Globus pallidus (tissue), 1 donor: ENCODE measurements at regions not wholly inside any gene's neighbourhood (a gene's known extent, or its start where the extent isn't known, plus 50 kb on each side); places are given as distances from the start of the nearest gene placed in this dataset.
"Not testable (repeated sequence)": the region's sequence is repeated elsewhere in the genome, so short reads cannot be mapped to it uniquely, and the experiment has no call there.

Experiments used
- DNase-seq: peaks from one replicate; pipeline ENCODE4 v3.0.0-alpha.2; 2015; ENCODE audit warnings: low spot score

DNA sequence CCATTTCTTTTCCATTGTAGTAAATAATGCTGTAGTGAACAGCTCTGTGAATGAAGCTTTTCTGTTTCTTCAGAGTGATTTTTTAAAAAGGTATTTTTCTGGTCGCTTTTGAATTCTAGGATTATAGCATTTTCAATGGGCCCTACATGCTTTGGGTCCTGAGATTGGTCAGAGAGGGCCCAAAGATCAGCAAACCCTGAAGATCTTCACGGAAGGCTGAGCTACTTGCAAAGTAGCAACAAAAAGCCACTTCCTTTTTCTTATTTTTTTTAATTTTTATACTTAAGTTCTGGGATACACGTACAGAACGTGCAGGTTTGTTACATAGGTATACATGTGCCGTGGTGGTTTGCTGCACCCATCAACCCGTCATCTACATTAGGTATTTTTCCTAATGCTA, 200.5 kb downstream of the FAT3 start:
- DNase-seq, result no peak

DNA sequence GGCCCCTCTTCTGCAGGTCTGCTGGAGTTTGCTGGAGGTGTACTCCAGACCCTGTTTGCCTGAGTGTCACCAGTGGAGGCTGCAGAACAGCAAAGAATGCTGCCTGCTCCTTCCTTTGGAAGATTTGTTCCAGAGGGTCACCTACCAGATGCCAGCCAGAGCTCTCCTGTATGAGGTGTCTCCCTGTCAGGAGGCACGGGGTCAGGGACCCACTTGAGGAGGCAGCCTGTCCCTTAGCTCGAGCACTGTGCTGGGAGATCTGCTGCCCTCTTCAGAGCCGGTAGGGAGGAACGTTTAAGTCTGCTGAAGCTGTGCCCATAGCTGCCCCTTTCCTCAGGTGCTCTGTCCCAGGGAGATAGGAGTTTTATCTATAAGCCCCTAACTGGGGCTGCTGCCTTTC, 207.9 kb downstream of the FAT3 start:
- DNase-seq, result no peak

DNA sequence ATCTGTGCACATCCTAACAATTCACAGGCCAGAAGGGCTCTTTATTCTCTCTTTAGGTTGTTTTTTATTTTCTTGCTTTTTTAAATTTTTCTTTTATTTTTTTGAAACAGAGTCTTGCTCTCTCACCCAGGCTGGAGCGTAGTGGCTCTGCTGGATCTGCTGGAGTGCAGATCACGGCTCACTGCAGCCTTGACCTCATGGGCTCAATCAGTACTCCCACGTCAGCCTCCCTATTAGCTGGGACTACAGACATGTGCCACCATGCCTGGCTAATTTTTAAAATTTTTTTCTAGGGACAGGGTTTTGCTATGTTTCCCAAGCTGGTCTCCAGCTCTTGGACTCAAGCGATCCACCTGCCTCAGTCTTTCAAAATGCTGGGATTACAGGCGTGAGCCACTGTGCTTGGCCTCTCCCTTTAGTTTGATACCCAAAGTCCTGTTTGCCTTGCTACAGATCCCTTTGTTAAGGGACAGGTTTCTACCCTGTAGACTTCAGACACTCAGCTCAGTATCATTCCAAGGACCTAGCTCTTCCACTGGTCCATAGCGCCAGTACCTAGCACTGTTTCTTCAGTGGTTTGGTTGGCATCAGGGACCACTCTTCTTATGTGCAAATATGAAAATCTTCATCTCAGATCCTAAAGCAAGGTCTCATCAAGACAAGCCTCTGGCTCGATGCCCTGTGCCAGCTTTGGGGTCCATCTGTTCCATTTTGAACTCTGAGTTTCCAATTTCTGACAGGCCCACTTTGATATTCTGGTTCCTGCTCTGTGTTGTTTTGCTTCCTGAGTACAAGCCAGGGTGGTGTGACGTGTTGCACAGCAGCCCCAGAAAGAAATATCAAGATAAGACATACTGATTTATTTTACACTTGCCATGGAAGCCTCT, 211.7 kb downstream of the FAT3 start:
- DNase-seq, result no peak

- no peak for DNase-seq
Observed at GRCh38 chr11:92439133-92439532, 214.5 kb downstream of the FAT3 start.

GRCh38 chr11:92440701-92441442, 216.3 kb downstream of the FAT3 start:
- DNase-seq, result no peak

DNA sequence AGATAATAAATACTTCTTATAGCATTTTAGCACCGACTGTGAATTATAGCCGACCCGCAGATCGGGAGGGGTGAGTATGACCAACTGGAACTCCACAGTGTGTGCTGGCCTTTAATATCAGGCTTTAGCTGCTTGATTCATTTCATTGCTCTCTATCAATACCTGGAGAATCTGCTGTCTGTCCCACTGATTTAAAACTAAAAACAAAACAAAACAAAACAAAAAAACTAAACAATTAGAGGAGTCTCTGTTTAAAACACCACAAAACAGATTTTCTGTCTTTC, 216.8 kb downstream of the FAT3 start:
- DNase-seq, result no peak

GRCh38 chr11:92443199-92443598, 218.6 kb downstream of the FAT3 start:
- DNase-seq, result no peak

GRCh38 chr11:92447586-92447985, 223.0 kb downstream of the FAT3 start:
- no peak for DNase-seq

- no peak for DNase-seq
Observed at GRCh38 chr11:92449222-92449621, 224.6 kb downstream of the FAT3 start.

DNA sequence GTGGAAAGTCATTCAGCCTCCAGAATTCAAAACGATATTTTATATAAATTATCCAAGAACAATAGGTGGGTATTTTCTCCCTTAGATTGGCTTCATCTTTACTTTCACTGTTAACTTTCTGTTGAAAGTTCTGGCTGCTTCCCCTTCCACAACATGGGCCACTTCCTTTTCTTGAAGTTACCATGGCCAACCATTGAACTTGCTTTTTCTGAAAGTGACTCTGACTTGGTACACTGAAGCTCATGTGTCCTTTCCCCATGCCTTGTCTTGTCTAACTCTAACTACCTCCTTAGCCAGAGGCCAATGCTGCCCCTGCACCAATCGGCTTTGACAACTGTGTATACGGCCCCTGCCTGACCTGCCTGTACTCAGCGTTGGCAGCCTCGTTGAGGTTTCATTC, 225.2 kb downstream of the FAT3 start:
- no peak for DNase-seq

GRCh38 chr11:92451063-92451462, 226.4 kb downstream of the FAT3 start:
- no peak for DNase-seq

- DNase-seq, result no peak
Observed at GRCh38 chr11:92453055-92453454, 228.4 kb downstream of the FAT3 start.

DNA sequence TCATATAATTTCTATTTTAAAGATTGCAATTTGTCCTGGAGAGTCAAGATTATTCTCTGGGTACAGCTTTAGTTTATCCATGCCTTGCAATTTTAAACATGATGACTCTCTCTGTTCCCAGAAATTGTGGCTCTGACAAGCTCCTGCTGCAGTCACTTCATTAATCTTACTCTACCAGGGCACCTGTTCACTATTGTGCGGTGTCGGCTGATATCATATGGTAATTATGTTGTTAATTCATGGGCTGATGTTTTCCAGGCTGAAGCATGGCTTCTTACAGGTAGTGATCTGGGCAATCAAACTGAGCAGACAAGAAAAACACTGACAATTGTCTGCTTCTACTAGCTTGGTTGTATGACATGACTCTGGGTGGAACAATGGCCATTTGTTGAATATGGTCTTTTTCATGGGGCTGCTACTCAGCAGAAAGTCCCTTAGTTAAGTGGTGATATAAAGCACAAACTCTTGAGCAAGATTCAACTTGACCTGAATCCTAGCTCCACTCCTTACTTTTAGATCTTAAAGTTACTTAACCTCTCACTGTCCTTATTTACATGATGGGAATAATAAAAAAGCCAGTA, 230.7 kb downstream of the FAT3 start:
- DNase-seq, result peak; percentile 29

- no peak for DNase-seq
Observed at GRCh38 chr11:92457250-92457649, 232.6 kb downstream of the FAT3 start.

GRCh38 chr11:92458486-92458885, 233.9 kb downstream of the FAT3 start:
- DNase-seq, result no peak

- no peak for DNase-seq
Observed at GRCh38 chr11:92460213-92460612, 235.6 kb downstream of the FAT3 start.

GRCh38 chr11:92461447-92461846, 236.8 kb downstream of the FAT3 start:
- DNase-seq, result no peak

DNA sequence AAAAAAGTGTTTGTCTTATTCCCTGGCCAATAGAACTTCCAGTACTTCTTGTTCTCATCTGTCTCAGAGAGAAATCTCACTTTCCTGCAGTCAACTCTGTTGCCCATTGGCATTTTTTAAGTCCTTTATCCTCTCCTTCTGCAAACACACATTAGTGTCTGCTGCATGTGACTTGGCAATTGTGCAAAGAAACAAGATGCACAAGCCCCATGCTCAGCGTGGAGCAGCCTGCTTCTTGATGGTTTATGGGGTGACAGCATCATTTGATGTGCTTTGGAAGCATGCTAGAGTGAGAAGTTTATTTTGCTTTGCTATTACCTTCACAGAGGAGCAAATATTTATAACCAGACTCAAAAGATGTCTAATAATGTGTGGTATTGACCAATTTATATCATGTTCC, 238.2 kb downstream of the FAT3 start:
- DNase-seq, result no peak

DNA sequence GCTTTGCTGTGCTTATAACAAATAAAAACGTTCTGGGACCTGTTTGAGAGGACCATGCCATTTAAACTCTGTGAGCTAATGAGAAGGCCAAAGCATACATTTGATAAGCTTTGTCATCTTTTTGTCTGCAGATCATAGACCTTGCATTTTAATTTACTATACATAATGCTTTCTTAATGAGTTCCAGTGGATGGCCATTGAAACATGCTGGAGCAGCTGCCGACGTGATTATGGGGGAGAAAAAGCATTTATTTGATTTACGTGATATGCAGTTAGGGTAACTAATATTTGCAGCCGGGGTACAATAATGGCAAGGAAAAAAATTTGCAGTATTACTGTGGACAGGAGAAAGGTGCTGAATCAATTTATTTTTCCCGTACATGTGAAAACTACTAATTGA, 240.2 kb downstream of the FAT3 start:
- no peak for DNase-seq

- DNase-seq, result not testable (repeated sequence)
Observed at GRCh38 chr11:92465410-92465809, 240.8 kb downstream of the FAT3 start.

DNA sequence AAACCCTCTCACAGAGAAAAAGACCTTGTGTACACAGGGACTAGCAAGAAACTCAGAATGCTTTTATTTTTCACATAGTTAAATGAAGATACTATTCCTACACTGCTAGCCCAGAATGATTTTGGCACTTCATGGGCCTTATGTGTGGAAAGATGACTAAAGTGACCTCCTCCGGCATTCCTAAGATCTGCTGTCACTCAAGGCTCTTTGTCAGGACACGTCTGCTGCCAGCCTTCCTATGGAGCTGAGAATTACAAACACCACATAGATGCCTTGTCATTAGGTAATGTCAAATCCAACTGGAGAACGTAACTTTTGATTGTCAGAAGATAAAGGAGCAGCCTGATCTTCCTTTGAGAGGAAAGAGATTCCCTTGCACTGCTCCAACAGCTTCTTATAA, 249.1 kb downstream of the FAT3 start:
- DNase-seq, result no peak

DNA sequence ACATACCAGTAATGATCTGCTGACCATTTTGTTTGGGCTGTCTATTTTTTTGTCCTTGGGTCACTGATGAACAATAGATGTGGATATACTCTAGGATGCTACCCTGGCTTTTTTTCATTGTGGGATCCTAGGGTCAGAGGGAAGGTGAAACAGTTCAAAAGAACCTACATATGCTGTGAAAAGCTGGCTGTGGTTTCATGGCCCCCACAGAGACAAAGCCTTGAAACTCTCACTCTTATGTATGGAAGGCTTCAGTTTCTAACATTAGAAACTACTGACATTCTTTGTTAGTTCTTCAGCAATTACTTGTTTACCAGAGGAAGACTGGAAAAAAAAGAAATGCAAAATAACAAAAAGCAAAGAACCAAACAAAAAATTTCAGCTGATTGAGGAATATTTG, 250.7 kb downstream of the FAT3 start:
- no peak for DNase-seq

DNA sequence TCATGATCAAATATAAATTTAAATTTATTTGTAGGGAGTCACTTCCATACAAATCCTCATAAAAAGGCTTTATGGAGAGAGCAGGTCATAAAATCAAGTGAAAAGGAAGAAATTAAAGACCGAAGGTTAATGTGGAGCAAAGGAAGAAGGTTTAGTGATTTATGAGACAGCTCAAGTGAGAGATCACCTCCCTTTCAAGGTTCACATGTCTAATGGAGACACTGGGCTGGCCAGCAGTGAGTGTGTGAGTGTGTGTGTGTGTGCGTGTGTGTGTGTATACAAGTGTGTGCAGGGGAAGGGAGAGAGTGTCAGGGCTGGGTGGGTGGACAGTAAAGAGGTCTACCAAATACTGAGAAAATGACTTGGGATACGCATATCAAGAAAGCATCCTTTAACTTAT, 251.2 kb downstream of the FAT3 start:
- DNase-seq, result no peak
